Stimulated activated CD8-positive, alpha-beta memory T cell treated with anti-CD3 and anti-CD28 coated beads, Interleukin-15, amount 100 ng/mL, for 48 hours (primary cell): ENCODE measurements at regions not wholly inside any gene's neighbourhood (a gene's known extent, or its start where the extent isn't known, plus 50 kb on each side); places are given as distances from the start of the nearest gene placed in this dataset.

Experiments used
- DNase-seq, 2 donors: peaks; one replicate each; pipeline ENCODE4 v3.0.0-alpha.2; 2020; ENCODE audit warnings: low read depth in 2 of 2

- DNase-seq: no peak
These were observed 253.8 kb downstream of the TNS1 start for GRCh38 chr2:217749008-217749407.

GRCh38 chr2:217746808-217747207, 256.0 kb downstream of the TNS1 start:
- no peak for DNase-seq

DNA sequence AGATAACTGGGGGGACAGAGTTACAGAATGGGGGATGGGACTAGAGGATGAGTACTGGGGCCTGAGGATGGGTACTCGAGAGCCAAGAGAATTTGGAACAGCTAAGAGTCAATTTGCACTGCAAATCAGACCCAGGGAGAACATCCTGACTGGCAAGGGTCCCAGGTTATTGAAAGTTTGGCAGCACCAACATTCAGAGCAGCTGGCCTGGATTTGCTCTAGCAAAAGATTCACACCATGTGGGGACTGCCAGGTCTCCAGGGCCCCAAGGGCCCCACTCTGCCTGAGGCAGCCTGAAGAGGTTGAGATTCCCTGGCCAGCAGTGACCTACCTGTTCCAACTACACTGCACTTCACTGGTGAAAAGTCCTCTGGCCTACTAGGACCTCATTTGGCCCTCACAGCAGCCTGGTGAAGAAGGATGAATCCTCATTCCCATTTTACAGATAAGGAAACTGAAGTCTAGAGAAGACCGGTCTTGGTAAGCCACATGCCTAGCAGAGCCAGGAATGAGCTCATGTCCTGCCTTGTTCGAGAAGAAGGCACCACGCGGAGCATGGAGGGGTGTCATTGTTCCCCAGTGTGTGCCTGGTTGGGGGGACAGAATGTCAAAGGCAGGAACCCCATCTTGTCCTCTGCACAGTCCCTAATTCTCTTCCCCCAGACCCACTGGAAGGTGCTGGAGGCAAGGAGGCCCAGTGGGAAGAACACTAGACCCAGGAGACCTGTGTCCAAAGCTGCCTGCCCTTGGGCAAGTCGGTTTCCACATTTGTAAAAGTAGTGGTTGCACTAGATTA, 258.6 kb downstream of the TNS1 start:
- DNase-seq: no peak

DNA sequence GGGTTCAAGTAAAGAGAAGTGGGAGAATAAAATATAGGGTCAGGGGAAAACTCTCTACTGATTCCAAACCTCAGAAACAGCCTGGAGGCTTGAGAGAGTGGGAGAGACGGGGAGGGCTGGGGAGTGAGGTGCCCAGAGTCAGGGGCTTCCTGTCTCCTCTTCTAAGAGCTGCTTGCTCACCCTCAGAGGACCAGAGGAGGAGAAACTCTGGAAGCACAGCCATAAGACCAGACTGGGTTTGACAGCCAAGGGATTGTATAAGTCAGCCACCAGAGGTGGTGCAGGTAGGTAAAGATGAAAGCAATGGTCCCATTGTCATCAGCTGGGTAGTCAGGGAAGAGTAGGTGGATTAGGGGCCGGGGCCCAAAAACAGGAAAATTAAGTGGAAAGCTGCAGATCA, 259.4 kb downstream of the TNS1 start:
- DNase-seq: no peak

DNA sequence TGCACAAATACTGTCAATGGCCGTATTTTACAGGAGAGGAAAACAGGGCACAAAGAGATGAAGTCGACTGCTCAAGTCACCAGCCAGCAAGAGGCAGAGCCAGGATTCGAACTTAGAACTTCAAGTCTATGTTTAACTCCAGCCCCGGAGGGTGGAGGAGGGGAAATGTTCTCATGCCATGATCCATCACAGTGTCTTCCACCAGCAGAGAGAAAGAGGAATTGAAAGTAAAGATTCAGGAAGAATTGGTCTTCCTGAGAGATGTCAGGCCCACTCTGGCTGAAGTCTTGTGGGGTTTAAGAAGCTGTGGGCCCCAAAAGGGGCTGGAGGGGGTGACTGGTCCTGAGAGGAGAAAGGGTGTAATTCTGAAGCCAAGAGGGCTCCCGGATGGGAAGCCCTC, 260.0 kb downstream of the TNS1 start:
- DNase-seq: no peak

GRCh38 chr2:217742276-217742675, 260.5 kb downstream of the TNS1 start:
- DNase-seq: no peak

- DNase-seq: no peak
These were observed 261.3 kb downstream of the TNS1 start for GRCh38 chr2:217741381-217741955.

DNA sequence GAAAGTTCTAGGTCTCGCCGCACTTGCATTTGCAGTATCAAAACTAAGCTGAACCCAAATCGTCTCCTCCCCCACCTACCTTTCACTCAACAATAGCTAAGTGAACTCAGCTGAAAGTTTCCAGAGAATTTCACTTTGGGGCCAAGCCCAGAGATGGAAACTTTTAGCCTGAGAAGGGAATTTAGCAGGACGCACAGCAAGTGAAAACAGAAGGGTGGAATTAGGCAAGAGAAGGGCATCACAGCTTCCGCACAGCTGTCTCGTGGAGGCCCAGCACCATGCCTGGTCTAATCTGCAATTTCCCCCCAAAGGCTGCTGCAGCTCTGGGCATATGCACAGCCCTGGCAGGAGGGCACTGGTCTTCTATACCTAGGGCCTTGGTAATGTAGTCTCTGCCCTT, 262.0 kb downstream of the TNS1 start:
- DNase-seq: no peak

DNA sequence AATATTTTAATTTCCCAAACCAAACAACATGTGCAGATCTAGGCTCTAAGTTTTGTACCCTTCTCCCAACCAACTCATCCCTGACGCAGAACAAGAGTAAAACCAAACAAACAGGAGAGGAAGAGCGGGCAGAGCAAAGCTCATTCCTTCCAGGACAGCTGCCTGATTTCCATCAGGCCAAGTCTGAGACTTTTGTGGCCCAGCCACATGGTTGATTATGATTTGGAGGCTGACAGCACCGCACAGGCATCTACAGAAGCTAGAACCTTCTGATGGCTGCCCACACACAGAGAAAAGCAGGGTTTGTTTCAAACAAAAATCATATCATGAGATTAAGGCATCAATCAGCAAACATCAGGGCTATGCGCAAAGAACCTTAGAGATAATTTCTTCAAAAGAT, 262.6 kb downstream of the TNS1 start:
- DNase-seq: no peak

DNA sequence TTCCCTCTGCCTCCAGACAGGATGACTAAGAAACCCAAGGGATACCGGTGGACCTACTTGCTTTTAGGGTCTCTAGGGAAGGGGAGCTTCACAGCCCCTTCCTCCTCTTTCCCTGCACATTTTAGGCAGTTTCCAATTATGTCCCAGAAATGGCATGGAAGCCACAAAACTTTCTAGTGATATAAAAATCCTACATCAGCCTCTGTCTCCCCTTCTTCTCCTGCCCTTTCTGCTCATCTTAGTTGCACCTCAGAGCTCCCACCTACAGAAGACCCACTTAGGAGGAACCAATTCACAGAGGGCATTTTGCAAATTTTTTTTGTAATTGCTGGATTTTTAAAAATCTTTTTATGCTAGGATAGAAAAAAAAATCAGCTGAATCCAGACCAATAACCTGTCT, 263.1 kb downstream of the TNS1 start:
- DNase-seq: no peak

DNA sequence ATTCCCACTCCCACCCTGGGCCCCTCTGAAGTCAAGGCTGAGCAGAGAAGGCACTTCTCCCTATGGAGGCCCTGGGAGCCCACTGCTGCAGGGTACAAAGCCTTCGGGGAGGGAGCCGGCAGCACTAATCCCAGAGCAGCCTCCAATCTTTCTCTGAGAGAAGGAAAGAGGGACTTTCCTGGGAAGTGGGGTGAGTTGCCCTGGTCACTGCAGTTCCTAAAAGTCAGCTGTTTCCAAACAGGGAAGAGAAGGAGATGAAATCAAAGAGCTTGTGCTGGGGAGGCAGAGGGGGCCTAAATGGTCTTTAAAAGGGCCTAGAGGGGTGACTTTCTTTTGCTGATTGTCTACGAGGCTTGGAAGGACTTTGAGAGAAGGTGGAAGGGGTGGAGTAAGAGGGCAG, 264.7 kb downstream of the TNS1 start:
- DNase-seq: no peak

DNA sequence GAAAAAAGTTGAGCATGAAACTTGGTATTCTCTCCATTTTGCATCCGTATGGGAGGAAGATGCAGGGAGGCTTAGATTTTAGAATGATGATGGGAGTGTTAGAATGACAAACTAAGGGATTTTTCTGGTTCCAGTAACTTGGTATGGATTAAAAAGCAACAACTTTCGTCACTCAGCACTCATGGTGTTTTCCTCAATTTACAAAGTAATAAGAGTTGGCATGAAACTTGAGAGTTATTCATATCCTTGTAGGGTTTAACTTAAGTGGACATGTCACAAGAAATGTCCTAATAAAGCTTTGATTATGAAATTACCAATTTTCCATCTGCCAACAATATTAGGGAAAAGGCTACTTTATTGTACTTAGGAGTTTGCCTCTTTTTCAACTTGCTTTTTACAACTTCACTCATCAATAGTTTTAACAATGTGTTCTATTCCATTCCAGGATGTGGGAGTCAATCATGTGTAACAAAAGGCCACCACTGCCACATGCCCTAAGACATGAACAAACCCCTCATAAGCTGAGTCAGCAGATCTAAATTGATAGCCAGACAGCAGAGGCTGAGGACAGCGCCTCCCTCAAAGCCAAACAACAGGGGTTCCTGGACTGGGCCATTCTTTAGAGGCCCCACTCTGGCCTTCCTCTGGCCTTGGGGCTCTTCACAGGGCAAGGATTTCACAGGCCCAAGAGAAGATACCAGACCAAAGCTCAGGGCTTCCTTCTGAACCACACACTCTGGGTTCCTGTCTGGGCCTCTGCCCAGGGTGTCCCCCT, 265.8 kb downstream of the TNS1 start:
- no peak for DNase-seq

DNA sequence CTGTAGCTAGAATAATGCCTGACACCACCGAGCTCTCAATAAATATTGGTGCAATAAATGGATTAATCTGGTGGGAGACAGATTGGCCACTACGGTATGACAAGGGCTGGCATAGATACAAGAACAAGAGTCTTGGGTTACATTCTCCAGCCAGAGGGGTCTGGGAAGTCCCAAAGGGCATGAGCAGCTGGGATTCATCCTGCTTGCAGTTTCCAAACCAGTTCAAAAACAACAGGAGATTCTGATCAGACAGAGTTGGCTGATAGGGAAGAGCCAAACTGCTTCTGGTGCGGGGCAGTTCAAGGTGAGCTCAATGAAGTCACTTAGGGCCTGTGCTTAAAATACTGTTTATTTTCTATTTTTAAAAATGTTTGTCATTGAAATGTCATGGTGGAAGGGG, 266.9 kb downstream of the TNS1 start:
- DNase-seq: no peak

GRCh38 chr2:217735034-217735433, 267.8 kb downstream of the TNS1 start:
- DNase-seq: no peak

GRCh38 chr2:217733461-217733860, 269.3 kb downstream of the TNS1 start:
- DNase-seq: no peak

- no peak for DNase-seq
These were observed 269.8 kb downstream of the TNS1 start for GRCh38 chr2:217732992-217733391.

GRCh38 chr2:217731805-217732204, 271.0 kb downstream of the TNS1 start:
- DNase-seq: no peak

- no peak for DNase-seq
These were observed 273.3 kb downstream of the TNS1 start for GRCh38 chr2:217729421-217730053.

DNA sequence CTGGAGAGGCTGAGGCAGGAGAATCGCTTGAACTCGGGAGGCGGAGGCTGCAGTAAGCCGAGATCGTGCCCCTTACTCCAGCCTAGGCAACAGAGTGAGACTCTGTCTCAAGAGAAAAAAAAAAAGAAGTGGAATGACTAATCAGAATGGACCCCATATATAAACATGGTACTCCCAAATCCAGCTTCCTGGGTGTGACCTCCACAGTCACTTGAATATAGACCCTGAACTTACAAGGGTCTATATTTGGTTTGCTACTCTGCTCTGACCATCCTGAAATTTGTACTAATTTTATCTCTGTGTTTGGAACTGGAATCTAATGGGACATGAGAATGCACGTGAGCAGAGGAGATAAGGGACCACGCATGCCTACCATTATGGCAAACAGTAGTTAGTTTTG, 275.0 kb downstream of the TNS1 start:
- no peak for DNase-seq

DNA sequence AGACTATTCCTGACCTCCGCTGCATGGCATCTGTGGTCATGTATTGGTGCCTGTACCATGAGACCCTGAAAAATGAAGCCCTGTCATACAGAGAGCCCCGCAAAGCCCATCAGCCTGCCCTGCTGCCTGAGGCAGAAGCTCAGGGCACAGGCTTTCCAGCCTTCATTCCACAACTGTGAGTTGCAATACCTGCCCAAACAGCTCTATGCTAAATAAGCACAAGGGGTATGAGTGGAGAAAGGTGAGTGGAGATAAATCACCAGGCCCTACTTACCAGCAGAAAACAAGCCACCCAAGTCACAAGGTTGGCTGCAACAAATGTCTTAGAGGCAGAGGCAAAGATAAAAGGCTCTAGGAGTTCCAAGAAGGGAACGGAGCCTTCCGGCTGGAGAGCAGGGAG, 277.4 kb downstream of the TNS1 start:
- DNase-seq: no peak

- no peak for DNase-seq
These were observed 278.3 kb downstream of the TNS1 start for GRCh38 chr2:217724471-217724870.

DNA sequence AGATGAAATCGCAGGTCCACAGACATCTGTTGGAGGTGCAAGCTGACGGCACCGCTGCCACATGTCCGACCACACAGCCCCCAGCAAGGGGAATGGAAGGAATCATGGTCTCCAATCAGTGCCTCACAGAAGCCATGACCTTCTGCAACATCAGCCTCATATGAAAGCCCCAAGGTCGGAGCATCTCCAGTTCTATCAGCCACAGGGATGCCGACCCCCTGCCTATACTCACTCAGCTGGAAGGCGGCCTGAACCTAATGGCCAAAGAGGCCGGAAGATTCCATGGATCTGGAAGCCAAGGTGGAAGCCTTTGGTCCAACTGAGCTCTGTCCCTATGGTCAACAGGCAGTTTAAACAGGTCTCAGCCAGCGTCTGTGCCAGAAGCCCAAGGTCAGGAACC, 278.8 kb downstream of the TNS1 start:
- no peak for DNase-seq
